H1 (cell line): ENCODE measurements at regions not wholly inside any gene's neighbourhood (a gene's known extent, or its start where the extent isn't known, plus 50 kb on each side); places are given as distances from the start of the nearest gene placed in this dataset.
A peak's percentile ranks its signal among the peaks of the same experiment; 100 is the strongest.

Experiments
- RAD21 ChIP-seq, 2 experiments: IDR thresholded peaks in 1 of 2; conservative IDR thresholded peaks in 1 of 2; 2 replicates each; pipeline ENCODE4 v1.6.1; 2011; ENCODE audit warnings: low read depth in 2 of 2, low read length in 2 of 2, improper control_type of control experiment in 1 of 2, inconsistent platforms in 1 of 2, mild to moderate bottlenecking in 1 of 2, moderate library complexity in 1 of 2
- TF ChIP-seq, protein P1 (sequence below): fragments of 300-600 bp; sonication (generic); IDR thresholded peaks from 2 replicates; pipeline ENCODE4 v1.7.1; 2012; ENCODE audit warnings: low read length, moderate library complexity, mild to moderate bottlenecking, inconsistent platforms; ENCODE audit not compliant: insufficient replicate concordance

DNA sequence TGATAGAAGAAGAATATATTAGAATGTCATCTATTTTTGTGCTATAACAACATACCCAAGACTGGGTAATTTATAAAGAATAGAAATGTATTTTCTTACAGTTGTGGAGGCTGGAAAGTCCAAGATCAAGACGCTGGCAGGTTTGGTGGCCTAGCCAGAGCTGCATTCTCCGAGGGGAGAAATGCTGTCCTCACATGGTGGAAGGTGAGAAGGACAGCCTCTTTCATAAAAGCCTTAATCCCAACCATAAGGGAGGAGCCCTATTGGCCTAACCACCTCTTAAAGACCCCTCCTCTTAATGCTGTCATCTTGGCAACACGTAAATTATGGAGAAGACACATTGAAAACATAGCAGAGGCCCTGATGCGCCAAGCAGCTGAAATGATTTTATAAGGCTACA lies 60.1 kb upstream of the KAZN start (continued):
- TF ChIP-seq, protein P1, sequence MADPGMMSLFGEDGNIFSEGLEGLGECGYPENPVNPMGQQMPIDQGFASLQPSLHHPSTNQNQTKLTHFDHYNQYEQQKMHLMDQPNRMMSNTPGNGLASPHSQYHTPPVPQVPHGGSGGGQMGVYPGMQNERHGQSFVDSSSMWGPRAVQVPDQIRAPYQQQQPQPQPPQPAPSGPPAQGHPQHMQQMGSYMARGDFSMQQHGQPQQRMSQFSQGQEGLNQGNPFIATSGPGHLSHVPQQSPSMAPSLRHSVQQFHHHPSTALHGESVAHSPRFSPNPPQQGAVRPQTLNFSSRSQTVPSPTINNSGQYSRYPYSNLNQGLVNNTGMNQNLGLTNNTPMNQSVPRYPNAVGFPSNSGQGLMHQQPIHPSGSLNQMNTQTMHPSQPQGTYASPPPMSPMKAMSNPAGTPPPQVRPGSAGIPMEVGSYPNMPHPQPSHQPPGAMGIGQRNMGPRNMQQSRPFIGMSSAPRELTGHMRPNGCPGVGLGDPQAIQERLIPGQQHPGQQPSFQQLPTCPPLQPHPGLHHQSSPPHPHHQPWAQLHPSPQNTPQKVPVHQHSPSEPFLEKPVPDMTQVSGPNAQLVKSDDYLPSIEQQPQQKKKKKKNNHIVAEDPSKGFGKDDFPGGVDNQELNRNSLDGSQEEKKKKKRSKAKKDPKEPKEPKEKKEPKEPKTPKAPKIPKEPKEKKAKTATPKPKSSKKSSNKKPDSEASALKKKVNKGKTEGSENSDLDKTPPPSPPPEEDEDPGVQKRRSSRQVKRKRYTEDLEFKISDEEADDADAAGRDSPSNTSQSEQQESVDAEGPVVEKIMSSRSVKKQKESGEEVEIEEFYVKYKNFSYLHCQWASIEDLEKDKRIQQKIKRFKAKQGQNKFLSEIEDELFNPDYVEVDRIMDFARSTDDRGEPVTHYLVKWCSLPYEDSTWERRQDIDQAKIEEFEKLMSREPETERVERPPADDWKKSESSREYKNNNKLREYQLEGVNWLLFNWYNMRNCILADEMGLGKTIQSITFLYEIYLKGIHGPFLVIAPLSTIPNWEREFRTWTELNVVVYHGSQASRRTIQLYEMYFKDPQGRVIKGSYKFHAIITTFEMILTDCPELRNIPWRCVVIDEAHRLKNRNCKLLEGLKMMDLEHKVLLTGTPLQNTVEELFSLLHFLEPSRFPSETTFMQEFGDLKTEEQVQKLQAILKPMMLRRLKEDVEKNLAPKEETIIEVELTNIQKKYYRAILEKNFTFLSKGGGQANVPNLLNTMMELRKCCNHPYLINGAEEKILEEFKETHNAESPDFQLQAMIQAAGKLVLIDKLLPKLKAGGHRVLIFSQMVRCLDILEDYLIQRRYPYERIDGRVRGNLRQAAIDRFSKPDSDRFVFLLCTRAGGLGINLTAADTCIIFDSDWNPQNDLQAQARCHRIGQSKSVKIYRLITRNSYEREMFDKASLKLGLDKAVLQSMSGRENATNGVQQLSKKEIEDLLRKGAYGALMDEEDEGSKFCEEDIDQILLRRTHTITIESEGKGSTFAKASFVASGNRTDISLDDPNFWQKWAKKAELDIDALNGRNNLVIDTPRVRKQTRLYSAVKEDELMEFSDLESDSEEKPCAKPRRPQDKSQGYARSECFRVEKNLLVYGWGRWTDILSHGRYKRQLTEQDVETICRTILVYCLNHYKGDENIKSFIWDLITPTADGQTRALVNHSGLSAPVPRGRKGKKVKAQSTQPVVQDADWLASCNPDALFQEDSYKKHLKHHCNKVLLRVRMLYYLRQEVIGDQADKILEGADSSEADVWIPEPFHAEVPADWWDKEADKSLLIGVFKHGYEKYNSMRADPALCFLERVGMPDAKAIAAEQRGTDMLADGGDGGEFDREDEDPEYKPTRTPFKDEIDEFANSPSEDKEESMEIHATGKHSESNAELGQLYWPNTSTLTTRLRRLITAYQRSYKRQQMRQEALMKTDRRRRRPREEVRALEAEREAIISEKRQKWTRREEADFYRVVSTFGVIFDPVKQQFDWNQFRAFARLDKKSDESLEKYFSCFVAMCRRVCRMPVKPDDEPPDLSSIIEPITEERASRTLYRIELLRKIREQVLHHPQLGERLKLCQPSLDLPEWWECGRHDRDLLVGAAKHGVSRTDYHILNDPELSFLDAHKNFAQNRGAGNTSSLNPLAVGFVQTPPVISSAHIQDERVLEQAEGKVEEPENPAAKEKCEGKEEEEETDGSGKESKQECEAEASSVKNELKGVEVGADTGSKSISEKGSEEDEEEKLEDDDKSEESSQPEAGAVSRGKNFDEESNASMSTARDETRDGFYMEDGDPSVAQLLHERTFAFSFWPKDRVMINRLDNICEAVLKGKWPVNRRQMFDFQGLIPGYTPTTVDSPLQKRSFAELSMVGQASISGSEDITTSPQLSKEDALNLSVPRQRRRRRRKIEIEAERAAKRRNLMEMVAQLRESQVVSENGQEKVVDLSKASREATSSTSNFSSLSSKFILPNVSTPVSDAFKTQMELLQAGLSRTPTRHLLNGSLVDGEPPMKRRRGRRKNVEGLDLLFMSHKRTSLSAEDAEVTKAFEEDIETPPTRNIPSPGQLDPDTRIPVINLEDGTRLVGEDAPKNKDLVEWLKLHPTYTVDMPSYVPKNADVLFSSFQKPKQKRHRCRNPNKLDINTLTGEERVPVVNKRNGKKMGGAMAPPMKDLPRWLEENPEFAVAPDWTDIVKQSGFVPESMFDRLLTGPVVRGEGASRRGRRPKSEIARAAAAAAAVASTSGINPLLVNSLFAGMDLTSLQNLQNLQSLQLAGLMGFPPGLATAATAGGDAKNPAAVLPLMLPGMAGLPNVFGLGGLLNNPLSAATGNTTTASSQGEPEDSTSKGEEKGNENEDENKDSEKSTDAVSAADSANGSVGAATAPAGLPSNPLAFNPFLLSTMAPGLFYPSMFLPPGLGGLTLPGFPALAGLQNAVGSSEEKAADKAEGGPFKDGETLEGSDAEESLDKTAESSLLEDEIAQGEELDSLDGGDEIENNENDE = no peak
- peak; percentile 78 to 81 for TF ChIP-seq RAD21 (IDR thresholded peaks at IDR 0.05 in 1 of 2, conservative IDR thresholded peaks at IDR 0.05 in 1 of 2; ENCODE audit: low read depth in 2 of 2, low read length in 2 of 2)
